ENCODE measurements at regions not wholly inside any gene's neighbourhood (a gene's known extent, or its start where the extent isn't known, plus 50 kb on each side); places are given as distances from the start of the nearest gene placed in this dataset.

GRCh38 chr1:36711480-36711879 is 228.8 kb upstream of the CSF3R start:
- H3K4me3 ChIP-seq: no peak overlapping the region
- no peaks in the 10 kb centered on the region for H3K4me1 ChIP-seq
- TF ChIP-seq POLR2A (IDR thresholded peaks at IDR 0.05): no peak
- TF ChIP-seq, protein P1, sequence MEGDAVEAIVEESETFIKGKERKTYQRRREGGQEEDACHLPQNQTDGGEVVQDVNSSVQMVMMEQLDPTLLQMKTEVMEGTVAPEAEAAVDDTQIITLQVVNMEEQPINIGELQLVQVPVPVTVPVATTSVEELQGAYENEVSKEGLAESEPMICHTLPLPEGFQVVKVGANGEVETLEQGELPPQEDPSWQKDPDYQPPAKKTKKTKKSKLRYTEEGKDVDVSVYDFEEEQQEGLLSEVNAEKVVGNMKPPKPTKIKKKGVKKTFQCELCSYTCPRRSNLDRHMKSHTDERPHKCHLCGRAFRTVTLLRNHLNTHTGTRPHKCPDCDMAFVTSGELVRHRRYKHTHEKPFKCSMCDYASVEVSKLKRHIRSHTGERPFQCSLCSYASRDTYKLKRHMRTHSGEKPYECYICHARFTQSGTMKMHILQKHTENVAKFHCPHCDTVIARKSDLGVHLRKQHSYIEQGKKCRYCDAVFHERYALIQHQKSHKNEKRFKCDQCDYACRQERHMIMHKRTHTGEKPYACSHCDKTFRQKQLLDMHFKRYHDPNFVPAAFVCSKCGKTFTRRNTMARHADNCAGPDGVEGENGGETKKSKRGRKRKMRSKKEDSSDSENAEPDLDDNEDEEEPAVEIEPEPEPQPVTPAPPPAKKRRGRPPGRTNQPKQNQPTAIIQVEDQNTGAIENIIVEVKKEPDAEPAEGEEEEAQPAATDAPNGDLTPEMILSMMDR (IDR thresholded peaks at IDR 0.05): no peak
- DNase-seq: no peak
- H3K27me3 ChIP-seq: peaks cover 0 to 84% (median 3%) of the 10 kb centered on the region in 4 donors
- no peak overlapping the region for H3K27ac ChIP-seq
- no peaks in the 10 kb centered on the region for H3K9me3 ChIP-seq
- intact Hi-C loops (cut with DNase I): no loop called here
- H3K36me3 ChIP-seq: no peaks in the 10 kb centered on the region
- WGBS, 2 donors: 11 to 14% methylated on average over 2 of the region's 2 CpGs

GRCh38 chr1:36710951-36711350 is 228.2 kb upstream of the CSF3R start:
- H3K27me3 ChIP-seq: peaks cover 0 to 89% (median 3%) of the 10 kb centered on the region in 4 donors
- H3K27ac ChIP-seq: no peak overlapping the region
- DNase-seq: no peak
- TF ChIP-seq, protein P1 (IDR thresholded peaks at IDR 0.05): no peak
- TF ChIP-seq POLR2A (IDR thresholded peaks at IDR 0.05): no peak
- no peak overlapping the region for H3K4me3 ChIP-seq
- intact Hi-C loops (cut with DNase I): no loop called here
- H3K36me3 ChIP-seq: no peaks in the 10 kb centered on the region
- 6 to 8% methylated on average over 5 of the region's 5 CpGs for WGBS, 2 donors
- no peaks in the 10 kb centered on the region for H3K9me3 ChIP-seq
- H3K4me1 ChIP-seq: no peaks in the 10 kb centered on the region

DNA sequence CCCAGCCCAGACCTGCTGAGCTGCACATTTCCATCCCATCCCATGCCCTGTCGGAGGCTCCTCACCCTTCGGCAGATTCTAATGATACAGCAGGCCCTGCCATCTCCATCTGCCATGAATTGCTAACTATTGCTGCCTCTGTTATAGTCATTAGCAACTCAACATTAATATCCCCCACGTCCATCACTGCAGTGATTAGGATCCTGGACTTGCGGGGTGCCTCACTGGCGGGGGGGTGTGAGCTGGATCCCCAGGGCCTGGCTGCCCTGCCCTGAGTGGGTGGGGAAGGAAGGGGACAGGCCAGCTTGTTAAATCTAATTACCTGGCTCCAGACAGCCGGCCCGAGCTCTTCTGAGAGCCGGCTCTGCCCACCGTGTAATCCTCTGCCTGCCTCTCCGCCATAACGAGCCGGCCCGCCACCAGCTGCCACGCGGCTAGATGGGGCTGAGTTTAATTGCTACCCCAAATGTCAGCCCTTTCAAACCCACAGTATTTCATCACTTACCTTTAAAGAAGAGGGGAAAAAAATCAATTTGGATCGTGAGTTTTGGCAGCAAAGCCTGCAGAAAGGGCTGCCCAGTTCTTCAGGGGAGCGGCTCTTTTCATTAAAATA is 227.3 kb upstream of the CSF3R start:
- DNase-seq: no peak
- peaks cover 0 to 91% (median 3%) of the 10 kb centered on the region in 4 donors for H3K27me3 ChIP-seq
- H3K27ac ChIP-seq: no peak overlapping the region
- H3K4me1 ChIP-seq: no peaks in the 10 kb centered on the region
- H3K9me3 ChIP-seq: no peaks in the 10 kb centered on the region
- no peak for TF ChIP-seq POLR2A (IDR thresholded peaks at IDR 0.05)
- TF ChIP-seq, protein P1 (IDR thresholded peaks at IDR 0.05): no peak
- intact Hi-C loops (cut with DNase I): loop anchor here (10.0 kb wide), 1 partner anchor 725 kb away; no protein-coding TSS in a partner anchor
- H3K4me3 ChIP-seq: no peak overlapping the region
- 52 to 57% methylated on average over 5 to 13 of the region's 17 CpGs for WGBS, 2 donors
- H3K36me3 ChIP-seq: no peaks in the 10 kb centered on the region

GRCh38 chr1:36708587-36708986 is 225.9 kb upstream of the CSF3R start:
- 77 to 89% methylated on average over 4 to 6 of the region's 7 CpGs for whole genome bisulfite sequencing, 2 donors
- intact Hi-C loops (cut with DNase I): loop anchor here (10.0 kb wide), 1 partner anchor 726 kb away; no protein-coding TSS in a partner anchor
- no peak for DNase-seq
- TF ChIP-seq, protein P1 (IDR thresholded peaks at IDR 0.05): no peak
- TF ChIP-seq POLR2A (IDR thresholded peaks at IDR 0.05): no peak
- Histone ChIP-seq H3K36me3 (no peaks in the 10 kb centered on the region), H3K27ac (no peak overlapping the region), H3K27me3 (peaks cover 0 to 95% (median 3%) of the 10 kb centered on the region in 4 donors), H3K9me3 (no peaks in the 10 kb centered on the region), H3K4me1 (peaks cover 0 to 3% (median 0%) of the 10 kb centered on the region in 3 donors), H3K4me3 (no peak overlapping the region)

DNA sequence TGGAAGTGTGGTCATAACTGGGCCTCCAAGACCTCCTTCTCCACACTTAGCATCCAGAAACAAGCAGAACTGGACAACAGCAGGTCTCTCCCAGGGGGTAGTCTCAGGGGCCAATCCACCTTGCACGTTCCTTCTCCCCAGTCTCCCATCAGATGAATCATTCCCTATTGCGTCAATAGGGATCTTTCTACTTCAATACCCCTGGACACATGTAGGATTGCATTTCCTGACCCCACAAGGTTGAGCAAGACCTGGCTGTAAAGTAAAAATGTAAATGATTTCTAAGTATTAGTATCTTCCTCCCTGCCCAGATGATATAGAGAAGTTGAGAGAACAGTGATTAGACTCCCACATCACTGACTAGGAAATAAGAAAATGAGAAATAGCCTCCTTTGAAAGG is 224.5 kb upstream of the CSF3R start:
- no peak for DNase-seq
- H3K27ac ChIP-seq: no peak overlapping the region
- intact Hi-C loops (cut with DNase I): loop anchor here (10.0 kb wide), 1 partner anchor 728 kb away; no protein-coding TSS in a partner anchor
- H3K9me3 ChIP-seq: no peaks in the 10 kb centered on the region
- peaks cover 0 to 95% (median 3%) of the 10 kb centered on the region in 4 donors for H3K27me3 ChIP-seq
- H3K4me3 ChIP-seq: no peak overlapping the region
- WGBS, 2 donors: 57 to 64% methylated on average over 2 of the region's 2 CpGs
- H3K36me3 ChIP-seq: no peaks in the 10 kb centered on the region
- TF ChIP-seq, protein P1 (IDR thresholded peaks at IDR 0.05): no peak
- TF ChIP-seq POLR2A (IDR thresholded peaks at IDR 0.05): no peak
- peaks cover 0 to 4% (median 0%) of the 10 kb centered on the region in 3 donors for H3K4me1 ChIP-seq

Measured in esophagus squamous epithelium (tissue), 5 donors.